ENCODE measurements at regions not wholly inside any gene's neighbourhood (a gene's known extent, or its start where the extent isn't known, plus 50 kb on each side); places are given as distances from the start of the nearest gene placed in this dataset.
A peak's percentile ranks its signal among the peaks of the same experiment; 100 is the strongest.
"Not testable (repeated sequence)": the region's sequence is repeated elsewhere in the genome, so short reads cannot be mapped to it uniquely, and the experiment has no call there.

DNA sequence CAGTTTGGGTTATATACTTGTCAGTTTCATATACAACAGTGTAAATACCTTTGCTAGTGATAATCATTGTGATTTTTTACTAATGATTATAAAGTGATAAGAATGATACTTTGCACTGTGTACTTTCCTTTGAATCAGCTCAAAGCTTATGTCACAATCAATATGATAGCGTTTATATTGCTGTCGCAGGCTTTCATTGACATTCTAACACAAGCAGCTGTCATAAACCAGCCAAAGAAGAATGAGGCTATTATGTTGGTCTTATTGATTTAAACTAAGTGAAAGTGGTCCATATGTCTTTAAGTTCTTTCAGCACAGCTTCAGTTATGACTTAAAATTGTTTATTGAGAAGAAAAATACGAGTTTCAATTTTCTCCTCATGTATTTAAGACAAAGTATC lies 272.7 kb upstream of the RGMB start:
- no peak for DNase-seq (ENCODE audit: low spot score)

DNA sequence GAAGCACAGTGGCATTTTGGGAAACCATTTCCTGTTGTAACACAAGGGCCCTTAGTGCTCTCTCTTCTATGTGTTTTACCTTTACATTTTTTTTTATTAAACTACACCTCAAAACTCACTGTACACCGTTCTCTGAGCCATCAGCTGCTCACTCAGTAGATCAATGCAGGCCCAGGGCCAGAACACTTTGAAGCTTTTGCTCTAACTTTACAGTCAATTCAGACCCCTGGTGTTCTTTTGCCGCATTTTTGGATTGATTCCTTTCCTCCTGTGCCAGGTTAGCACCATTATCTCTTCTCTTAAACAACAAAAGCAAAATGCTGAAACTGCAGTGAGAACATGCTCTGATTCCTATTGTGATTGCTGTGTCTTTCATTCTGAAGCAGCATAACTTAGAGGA lies 269.8 kb upstream of the RGMB start:
- no peak for DNase-seq (ENCODE audit: low spot score)

- no peak for DNase-seq (ENCODE audit: low spot score)
Observed at GRCh38 chr5:98504505-98504904, 269.0 kb upstream of the RGMB start.

GRCh38 chr5:98510143-98510985 lies 263.1 kb upstream of the RGMB start:
- DNase-seq (ENCODE audit: low spot score) = peak; percentile 67

DNA sequence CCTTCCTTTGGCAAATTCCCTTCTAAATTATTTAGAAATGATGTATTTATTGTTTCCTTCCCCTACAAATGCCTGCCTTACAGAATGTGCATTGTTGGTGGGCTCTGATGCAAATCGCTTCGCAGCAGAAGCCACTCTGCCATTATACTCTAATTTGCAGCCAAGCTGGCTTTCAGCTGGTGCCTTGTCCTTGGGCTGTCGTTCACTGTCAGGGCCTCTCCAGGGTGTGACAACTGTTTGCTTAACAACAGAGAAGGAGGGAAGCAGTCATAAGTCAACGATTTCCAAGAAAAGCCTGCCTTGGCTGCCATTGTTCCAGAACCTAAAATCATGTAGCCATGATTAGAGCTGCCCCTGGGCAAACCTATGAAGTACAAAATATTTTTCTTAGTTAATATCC lies 260.1 kb upstream of the RGMB start:
- no peak for DNase-seq (ENCODE audit: low spot score)

GRCh38 chr5:98514215-98514614 lies 259.2 kb upstream of the RGMB start:
- DNase-seq (ENCODE audit: low spot score) = no peak

GRCh38 chr5:98516701-98517100 lies 256.8 kb upstream of the RGMB start:
- DNase-seq (ENCODE audit: low spot score) = no peak

DNA sequence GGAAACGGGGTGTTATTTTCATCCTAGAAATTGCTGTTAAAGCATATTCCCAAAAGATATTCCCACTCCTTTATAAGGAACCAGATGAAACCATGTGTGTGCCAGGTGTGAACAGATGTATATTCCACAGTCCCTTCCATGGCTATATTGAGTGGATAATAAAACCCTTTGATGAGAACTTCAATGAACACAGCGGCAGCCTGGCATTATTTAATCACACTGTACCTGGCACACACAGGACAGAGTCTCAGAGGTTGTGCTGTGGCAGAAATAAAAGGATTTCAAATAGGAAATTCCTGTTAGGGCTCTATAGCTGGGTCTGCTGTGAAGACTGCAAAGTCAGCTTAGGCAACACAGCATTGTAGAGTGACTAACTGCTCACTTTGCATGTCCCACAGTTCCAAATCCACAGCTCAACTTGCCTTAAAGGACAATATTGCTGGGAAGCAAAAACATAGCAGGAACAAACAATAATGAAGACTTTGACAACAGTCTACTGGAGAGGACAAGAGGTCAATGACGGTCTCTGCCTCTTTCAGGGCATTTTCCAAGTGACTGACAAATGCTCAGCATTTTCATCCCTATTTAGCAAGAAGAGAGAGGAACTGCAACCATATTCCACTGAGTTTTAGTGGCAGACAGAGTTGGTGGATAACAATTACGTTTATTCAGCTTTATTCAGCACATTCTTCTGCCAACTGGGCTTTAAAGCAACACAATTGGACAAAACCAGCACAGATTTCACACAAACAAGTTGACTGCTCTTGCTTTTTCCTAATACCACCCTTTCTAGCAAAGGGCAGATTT lies 255.7 kb upstream of the RGMB start:
- DNase-seq (ENCODE audit: low spot score) = peak; percentile 40

GRCh38 chr5:98518754-98519153 lies 254.7 kb upstream of the RGMB start:
- DNase-seq (ENCODE audit: low spot score) = no peak

GRCh38 chr5:98519571-98519970 lies 253.9 kb upstream of the RGMB start:
- DNase-seq (ENCODE audit: low spot score) = no peak

DNA sequence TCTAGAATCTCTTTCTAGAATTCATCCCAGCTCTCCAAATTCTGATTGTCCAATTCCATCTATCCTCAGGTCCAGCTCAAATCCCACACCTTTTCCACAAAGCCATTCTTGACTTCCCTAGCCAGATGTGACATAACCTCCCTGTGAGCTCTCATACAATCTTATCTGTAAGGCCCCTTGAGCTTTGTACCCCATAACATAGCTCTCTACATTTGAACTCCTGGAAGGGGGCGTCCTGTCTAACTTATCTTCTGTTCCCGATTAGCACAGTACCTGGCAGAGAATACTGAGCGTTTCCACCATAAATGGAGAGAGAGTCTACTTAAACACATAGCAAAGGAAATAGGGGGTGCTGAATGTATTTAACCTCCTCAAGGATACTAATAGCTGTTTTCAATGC lies 251.6 kb upstream of the RGMB start:
- DNase-seq (ENCODE audit: low spot score) = no peak

GRCh38 chr5:98524773-98525172 lies 248.7 kb upstream of the RGMB start:
- DNase-seq (ENCODE audit: low spot score) = peak; percentile 30

GRCh38 chr5:98527846-98528245 lies 245.6 kb upstream of the RGMB start:
- no peak for DNase-seq (ENCODE audit: low spot score)

DNA sequence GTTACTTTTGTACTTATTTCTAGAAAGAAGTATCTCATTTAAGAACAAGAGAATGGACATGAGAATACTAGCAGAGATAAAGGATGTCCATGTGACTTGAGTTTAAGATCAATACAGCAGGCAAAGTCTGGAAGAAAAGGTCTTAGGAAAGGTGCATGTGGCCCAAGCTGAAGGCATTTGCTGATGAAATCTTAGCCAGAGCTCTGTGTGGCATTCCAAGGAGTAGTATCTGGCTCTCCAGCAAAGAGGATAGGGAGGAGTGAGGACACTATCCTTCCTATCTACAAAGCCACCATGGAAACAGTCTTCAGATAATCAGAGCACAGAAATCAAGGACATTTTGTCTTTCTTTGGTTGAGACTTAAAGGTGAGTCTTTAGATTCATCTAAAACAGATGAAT lies 244.1 kb upstream of the RGMB start:
- no peak for DNase-seq (ENCODE audit: low spot score)

DNA sequence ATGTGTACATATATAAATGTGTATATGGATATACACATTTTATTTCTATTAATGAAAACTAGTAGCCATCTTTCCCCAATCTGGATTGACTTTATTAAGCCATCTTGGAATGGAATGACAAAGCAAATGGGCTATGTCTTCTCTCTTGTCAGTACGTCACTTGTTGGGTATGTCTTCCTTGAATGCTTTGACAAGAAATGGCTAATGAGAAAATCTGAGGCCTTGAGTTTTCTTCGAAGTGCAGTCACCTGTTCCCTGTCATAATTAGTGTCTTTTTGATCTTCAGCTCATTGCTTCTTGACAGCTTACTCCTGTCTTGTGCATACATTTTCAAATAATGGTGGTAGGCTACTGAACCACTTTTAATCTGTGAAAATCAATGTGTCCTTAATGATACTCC lies 243.2 kb upstream of the RGMB start:
- no peak for DNase-seq (ENCODE audit: low spot score)

DNA sequence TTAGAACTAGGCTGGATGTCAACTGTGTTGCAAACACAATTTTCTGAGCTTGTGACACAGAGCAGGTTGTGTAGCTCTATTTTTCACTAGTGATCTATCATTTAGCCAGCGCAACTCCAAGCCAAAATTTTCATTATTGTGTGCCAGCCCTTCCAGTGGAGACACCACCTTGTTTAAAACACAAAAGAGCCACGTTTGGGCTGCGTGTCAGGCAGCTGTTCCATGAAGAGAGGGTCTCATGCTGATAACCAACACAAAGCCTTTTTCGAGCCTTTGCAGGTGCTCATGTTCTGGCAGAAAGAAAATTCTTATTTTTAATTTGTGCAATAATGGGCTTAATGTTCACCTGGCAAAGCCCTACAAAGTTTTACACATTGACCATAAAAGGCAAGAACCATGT lies 237.6 kb upstream of the RGMB start:
- DNase-seq (ENCODE audit: low spot score) = no peak

DNA sequence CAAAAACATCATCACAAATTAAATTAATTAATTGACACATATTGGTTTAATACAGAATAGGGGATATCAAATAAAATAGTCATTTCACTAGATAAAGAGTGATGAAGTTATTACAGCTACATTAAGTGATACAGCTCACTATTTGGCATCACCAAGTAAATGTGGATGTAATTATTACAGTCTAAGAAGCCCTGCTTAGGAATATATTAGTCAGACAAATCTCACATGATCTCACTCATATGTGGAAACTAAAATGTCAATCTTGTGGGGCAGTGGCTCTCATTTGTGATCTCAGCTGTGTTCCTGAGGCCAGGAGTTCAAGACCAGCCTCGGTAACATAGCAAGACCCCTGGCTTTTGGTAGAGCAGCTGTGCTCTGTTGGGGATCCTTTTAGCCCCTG lies 233.4 kb upstream of the RGMB start:
- DNase-seq (ENCODE audit: low spot score) = no peak

- DNase-seq (ENCODE audit: low spot score) = no peak
Observed at GRCh38 chr5:98541641-98542040, 231.8 kb upstream of the RGMB start.

GRCh38 chr5:98543490-98543889 lies 230.0 kb upstream of the RGMB start:
- DNase-seq (ENCODE audit: low spot score) = no peak

DNA sequence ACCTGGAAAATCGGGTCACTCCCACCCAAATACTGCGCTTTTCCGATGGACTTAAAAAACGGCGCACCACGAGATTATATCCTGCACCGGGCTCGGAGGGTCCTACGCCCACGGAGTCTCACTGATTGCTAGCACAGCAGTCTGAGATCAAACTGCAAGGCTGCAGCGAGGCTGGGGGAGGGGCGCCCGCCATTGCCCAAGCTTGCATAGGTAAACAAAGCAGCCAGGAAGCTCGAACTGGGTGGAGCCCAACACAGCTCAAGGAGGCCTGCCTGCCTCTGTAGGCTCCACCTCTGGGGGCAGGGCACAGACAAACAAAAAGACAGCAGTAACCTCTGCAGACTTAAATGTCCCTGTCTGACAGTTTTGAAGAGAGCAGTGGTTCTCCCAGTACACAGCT lies 226.5 kb upstream of the RGMB start:
- not testable (repeated sequence) for DNase-seq (ENCODE audit: low spot score)

- DNase-seq (ENCODE audit: low spot score) = no peak
Observed at GRCh38 chr5:98556712-98557111, 216.8 kb upstream of the RGMB start.

GRCh38 chr5:98557916-98558315 lies 215.5 kb upstream of the RGMB start:
- DNase-seq (ENCODE audit: low spot score) = no peak

DNA sequence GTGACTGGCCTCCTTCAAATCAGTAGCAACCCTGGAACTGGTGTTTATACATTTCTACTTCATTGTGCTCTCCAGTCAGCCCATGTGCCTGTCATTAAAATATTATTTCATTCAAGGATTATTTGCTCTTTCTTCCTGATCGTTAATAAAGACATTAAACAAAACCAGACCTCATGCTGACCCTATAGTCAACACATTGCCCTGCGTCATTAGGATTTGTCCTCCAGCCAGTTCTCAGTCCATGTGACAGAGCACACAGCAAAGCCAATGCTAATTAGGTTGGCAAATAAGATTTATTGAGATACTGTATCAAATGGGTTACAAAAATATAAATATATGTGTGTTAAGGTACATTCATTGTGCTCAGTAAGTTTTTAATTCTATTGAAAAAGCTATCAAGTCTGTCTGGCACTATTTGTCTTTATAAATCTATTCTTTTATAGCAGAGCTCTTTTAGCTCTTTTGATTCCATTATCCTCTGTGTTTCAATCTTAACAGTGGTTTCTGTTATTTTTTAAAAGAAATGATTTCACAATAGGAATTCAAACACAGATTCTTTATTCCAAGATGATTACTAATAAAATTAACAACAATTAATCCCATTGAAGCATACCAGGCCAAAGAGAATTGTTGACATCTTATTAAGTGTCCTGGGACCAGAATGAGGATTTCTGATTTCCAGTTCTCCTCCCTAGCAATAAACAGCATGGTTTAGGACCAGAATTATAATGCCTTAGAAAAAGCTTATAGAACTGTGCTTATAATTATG lies 209.4 kb upstream of the RGMB start:
- DNase-seq (ENCODE audit: low spot score) = no peak
